ENCODE measurements at regions not wholly inside any gene's neighbourhood (a gene's known extent, or its start where the extent isn't known, plus 50 kb on each side); places are given as distances from the start of the nearest gene placed in this dataset.
"Not testable (repeated sequence)": the region's sequence is repeated elsewhere in the genome, so short reads cannot be mapped to it uniquely, and the experiment has no call there.

- no peaks in the 10 kb centered on the region for H3K27me3 ChIP-seq
- H3K27ac ChIP-seq: no peak overlapping the region
- H3K9me3 ChIP-seq: no peaks in the 10 kb centered on the region
- H3K36me3 ChIP-seq: no peaks in the 10 kb centered on the region
- H3K4me3 ChIP-seq: no peak overlapping the region
- no peaks in the 10 kb centered on the region for H3K4me1 ChIP-seq
- DNase-seq: no peak
- TF ChIP-seq POLR2A (IDR thresholded peaks at IDR 0.05): no peak
- no peak for TF ChIP-seq CTCF (IDR thresholded peaks at IDR 0.05)
Measured at GRCh38 chr4:85018983-85019382, 52.5 kb upstream of the WDFY3 start.

- Histone ChIP-seq H3K9me3 (no peaks in the 10 kb centered on the region), H3K36me3 (no peaks in the 10 kb centered on the region), H3K4me1 (no peaks in the 10 kb centered on the region), H3K27ac (no peak overlapping the region), H3K4me3 (no peak overlapping the region), H3K27me3 (no peaks in the 10 kb centered on the region)
- no peak for DNase-seq
- TF ChIP-seq CTCF (IDR thresholded peaks at IDR 0.05) (no peak), POLR2A (IDR thresholded peaks at IDR 0.05) (no peak)
Measured at GRCh38 chr4:85019411-85019810, 52.9 kb upstream of the WDFY3 start.

GRCh38 chr4:85024671-85025070, 58.2 kb upstream of the WDFY3 start:
- H3K27ac ChIP-seq: no peak overlapping the region
- no peak for DNase-seq
- no peak for TF ChIP-seq CTCF (IDR thresholded peaks at IDR 0.05)
- no peak for TF ChIP-seq POLR2A (IDR thresholded peaks at IDR 0.05)
- no peaks in the 10 kb centered on the region for H3K9me3 ChIP-seq
- H3K27me3 ChIP-seq: no peaks in the 10 kb centered on the region
- no peaks in the 10 kb centered on the region for H3K4me1 ChIP-seq
- no peak overlapping the region for H3K4me3 ChIP-seq
- no peaks in the 10 kb centered on the region for H3K36me3 ChIP-seq

- Histone ChIP-seq H3K9me3 (peaks cover 0 to 4% (median 1%) of the 10 kb centered on the region in 4 donors), H3K4me1 (no peaks in the 10 kb centered on the region), H3K36me3 (no peaks in the 10 kb centered on the region), H3K27ac (no peak overlapping the region), H3K4me3 (no peak overlapping the region), H3K27me3 (no peaks in the 10 kb centered on the region)
- no peak for DNase-seq
- TF ChIP-seq POLR2A (IDR thresholded peaks at IDR 0.05): no peak
- no peak for TF ChIP-seq CTCF (IDR thresholded peaks at IDR 0.05)
Measured at GRCh38 chr4:85028910-85029309, 62.4 kb upstream of the WDFY3 start.

GRCh38 chr4:85029453-85029852, 63.0 kb upstream of the WDFY3 start:
- H3K27ac ChIP-seq: no peak overlapping the region
- no peaks in the 10 kb centered on the region for H3K27me3 ChIP-seq
- H3K4me1 ChIP-seq: no peaks in the 10 kb centered on the region
- no peak overlapping the region for H3K4me3 ChIP-seq
- TF ChIP-seq POLR2A (IDR thresholded peaks at IDR 0.05) (no peak), CTCF (IDR thresholded peaks at IDR 0.05) (no peak)
- peaks cover 0 to 4% (median 1%) of the 10 kb centered on the region in 4 donors for H3K9me3 ChIP-seq
- no peak for DNase-seq
- H3K36me3 ChIP-seq: no peaks in the 10 kb centered on the region

- no peak overlapping the region for H3K27ac ChIP-seq
- DNase-seq: no peak
- TF ChIP-seq CTCF (IDR thresholded peaks at IDR 0.05): no peak
- TF ChIP-seq POLR2A (IDR thresholded peaks at IDR 0.05): no peak
Measured at GRCh38 chr4:85030156-85030555, 63.7 kb upstream of the WDFY3 start.

GRCh38 chr4:85033838-85034237, 67.3 kb upstream of the WDFY3 start:
- not testable (repeated sequence) for H3K4me3 ChIP-seq, H3K9me3 ChIP-seq, H3K27me3 ChIP-seq, DNase-seq, H3K27ac ChIP-seq, H3K36me3 ChIP-seq, H3K4me1 ChIP-seq

More at GRCh38 chr4:85030156-85030555, 63.7 kb upstream of the WDFY3 start:
- no peaks in the 10 kb centered on the region for H3K4me1 ChIP-seq
- H3K9me3 ChIP-seq: peaks cover 0 to 4% (median 1%) of the 10 kb centered on the region in 4 donors
- H3K36me3 ChIP-seq: no peaks in the 10 kb centered on the region
- H3K4me3 ChIP-seq: no peak overlapping the region
- no peaks in the 10 kb centered on the region for H3K27me3 ChIP-seq
